Keratinocyte (primary cell): ENCODE measurements at regions not wholly inside any gene's neighbourhood (a gene's known extent, or its start where the extent isn't known, plus 50 kb on each side); places are given as distances from the start of the nearest gene placed in this dataset.

Experiments
- DNase-seq: peaks from one replicate; pipeline ENCODE4 v3.0.0-alpha.2; 2011; ENCODE audit warnings: low read depth, missing footprints, low spot score
- FAIRE-seq: peaks from 2 replicates; lab custom pipeline; 2011; peaks lifted over from hg19 to GRCh38; lab: Jason Lieb, UNC
- H2AFZ ChIP-seq: 2 replicates; pipeline ENCODE4 v1.6.0; 2012; ENCODE audit warnings: low read length, control low read depth, inconsistent platforms; ENCODE audit not compliant: control insufficient read depth
- H3K27ac ChIP-seq: 2 replicates; pipeline ENCODE4 v1.5.1; 2011; ENCODE audit warnings: low read length; ENCODE audit not compliant: control insufficient read depth, insufficient read depth
- H3K27me3 ChIP-seq: 3 replicates; pipeline ENCODE4 v1.6.0; 2011; ENCODE audit warnings: low read length; ENCODE audit not compliant: control insufficient read depth, insufficient read depth; ENCODE audit errors: extremely low read depth
- H3K36me3 ChIP-seq, 2 experiments: 2 replicates in 1 of 2; 3 replicates in 1 of 2; pipeline ENCODE4 v1.5.1; 2011; ENCODE audit warnings: low read length in 2 of 2, mild to moderate bottlenecking in 1 of 2; ENCODE audit not compliant: control insufficient read depth in 2 of 2, insufficient read depth in 2 of 2; ENCODE audit errors: extremely low read depth in 1 of 2
- H3K4me1 ChIP-seq: 3 replicates; pipeline ENCODE4 v1.5.1; 2011; ENCODE audit warnings: low read length; ENCODE audit not compliant: control insufficient read depth, insufficient read depth; ENCODE audit errors: extremely low read depth
- H3K4me2 ChIP-seq: 3 replicates; pipeline ENCODE4 v1.6.0; 2011; ENCODE audit warnings: low read depth, low read length; ENCODE audit not compliant: control insufficient read depth, insufficient read depth; ENCODE audit errors: extremely low read depth
- H3K4me3 ChIP-seq, 3 experiments: fragments of 200-600 bp in 1 of 3; sonication (generic) in 1 of 3; 2 replicates in 2 of 3; 3 replicates in 1 of 3; pipeline ENCODE4 v1.5.1; 2011 to 2016; ENCODE audit warnings: low read length in 3 of 3, mild to moderate bottlenecking in 3 of 3, control low read depth in 2 of 3, inconsistent platforms in 1 of 3, low read depth in 1 of 3, mixed read lengths in 1 of 3, mixed run types in 1 of 3, moderate library complexity in 1 of 3; ENCODE audit not compliant: control insufficient read depth in 2 of 3, insufficient read depth in 2 of 3; ENCODE audit errors: extremely low read depth in 1 of 3
- H3K79me2 ChIP-seq: 2 replicates; pipeline ENCODE4 v1.6.0; 2012; ENCODE audit warnings: low read length; ENCODE audit not compliant: control insufficient read depth, insufficient read depth
- H3K9ac ChIP-seq: 3 replicates; pipeline ENCODE4 v1.6.0; 2011; ENCODE audit warnings: low read length; ENCODE audit not compliant: control insufficient read depth, insufficient read depth; ENCODE audit errors: extremely low read depth
- H3K9me1 ChIP-seq: 3 replicates; pipeline ENCODE4 v1.6.0; 2011; ENCODE audit warnings: low read length; ENCODE audit not compliant: control insufficient read depth, insufficient read depth; ENCODE audit errors: extremely low read depth
- H3K9me3 ChIP-seq: 2 replicates; pipeline ENCODE4 v1.5.1; 2012; ENCODE audit warnings: low read depth, low read length; ENCODE audit not compliant: control insufficient read depth
- H4K20me1 ChIP-seq: 3 replicates; pipeline ENCODE4 v1.6.0; 2011; ENCODE audit warnings: low read length; ENCODE audit not compliant: control insufficient read depth, insufficient read depth; ENCODE audit errors: extremely low read depth
- CTCF ChIP-seq, 3 experiments: IDR thresholded peaks in 1 of 3; conservative IDR thresholded peaks in 1 of 3; optimal IDR thresholded peaks in 1 of 3; 2 replicates in 2 of 3; 3 replicates in 1 of 3; pipeline versions ENCODE3 to v1.5.1; 2011; ENCODE audit warnings: low read length in 3 of 3, mild to moderate bottlenecking in 3 of 3, moderate library complexity in 2 of 3, control low read depth in 1 of 3, inconsistent platforms in 1 of 3; ENCODE audit not compliant: insufficient read depth in 2 of 3; ENCODE audit errors: extremely low read depth in 1 of 3
- EZH2 ChIP-seq: IDR thresholded peaks from one replicate; pipeline ENCODE4 v1.6.1; 2012; ENCODE audit warnings: inconsistent platforms, mild to moderate bottlenecking, low read length, moderate library complexity
- dilution Hi-C: fragments of 300-500 bp; cut with MboI; formaldehyde crosslinking; loops from one replicate; pipeline ENCODE4 v1.7.0; 2020; ENCODE audit warnings: low sequenced_read_pairs; ENCODE audit not compliant: extremely low pct_ligation_motif_present

GRCh38 chr16:61002479-61003204 lies 1033.6 kb downstream of the CDH8 start:
- TF ChIP-seq CTCF (optimal IDR thresholded peaks at IDR 0.05 in 1 of 3, IDR thresholded peaks at IDR 0.05 in 1 of 3, conservative IDR thresholded peaks at IDR 0.05 in 1 of 3; ENCODE audit: extremely low read depth in 1 of 3, insufficient read depth in 2 of 3, low read length in 3 of 3), result no peak
- no peak for TF ChIP-seq EZH2

GRCh38 chr16:60991886-60992285 lies 1044.4 kb downstream of the CDH8 start:
- Histone ChIP-seq H3K4me1 (no peaks in the 10 kb centered on the region), H3K27me3 (no peaks in the 10 kb centered on the region), H3K9ac (no peak overlapping the region), H3K79me2 (no peaks in the 10 kb centered on the region), H3K4me2 (no peak overlapping the region), H3K27ac (no peak overlapping the region), H2AFZ (no peak overlapping the region), H4K20me1 (no peaks in the 10 kb centered on the region), H3K9me3 (no peaks in the 10 kb centered on the region), H3K36me3 (no peaks in the 10 kb centered on the region), H3K4me3 (no peak overlapping the region), H3K9me1 (no peaks in the 10 kb centered on the region)
- no peak for FAIRE-seq
- no peak for DNase-seq
- no peak for TF ChIP-seq CTCF (optimal IDR thresholded peaks at IDR 0.05 in 1 of 3, IDR thresholded peaks at IDR 0.05 in 1 of 3, conservative IDR thresholded peaks at IDR 0.05 in 1 of 3; ENCODE audit: extremely low read depth in 1 of 3, insufficient read depth in 2 of 3, low read length in 3 of 3)
- TF ChIP-seq EZH2, result no peak
- dilution Hi-C loops, result no loop called here

More at GRCh38 chr16:61002479-61003204, 1033.6 kb downstream of the CDH8 start:
- Histone ChIP-seq H3K4me3 (no peak overlapping the region), H3K27ac (no peak overlapping the region), H3K4me1 (no peaks in the 10 kb centered on the region), H3K79me2 (no peaks in the 10 kb centered on the region), H4K20me1 (no peaks in the 10 kb centered on the region), H3K27me3 (no peaks in the 10 kb centered on the region), H3K9me3 (no peaks in the 10 kb centered on the region), H3K9ac (no peak overlapping the region), H3K4me2 (no peak overlapping the region), H3K9me1 (no peaks in the 10 kb centered on the region), H3K36me3 (no peaks in the 10 kb centered on the region), H2AFZ (no peak overlapping the region)
- DNase-seq (no peak), FAIRE-seq (no peak)
- dilution Hi-C loops, result no loop called here
